ENCODE measurements at regions not wholly inside any gene's neighbourhood (a gene's known extent, or its start where the extent isn't known, plus 50 kb on each side); places are given as distances from the start of the nearest gene placed in this dataset.

- TF ChIP-seq, protein P1, sequence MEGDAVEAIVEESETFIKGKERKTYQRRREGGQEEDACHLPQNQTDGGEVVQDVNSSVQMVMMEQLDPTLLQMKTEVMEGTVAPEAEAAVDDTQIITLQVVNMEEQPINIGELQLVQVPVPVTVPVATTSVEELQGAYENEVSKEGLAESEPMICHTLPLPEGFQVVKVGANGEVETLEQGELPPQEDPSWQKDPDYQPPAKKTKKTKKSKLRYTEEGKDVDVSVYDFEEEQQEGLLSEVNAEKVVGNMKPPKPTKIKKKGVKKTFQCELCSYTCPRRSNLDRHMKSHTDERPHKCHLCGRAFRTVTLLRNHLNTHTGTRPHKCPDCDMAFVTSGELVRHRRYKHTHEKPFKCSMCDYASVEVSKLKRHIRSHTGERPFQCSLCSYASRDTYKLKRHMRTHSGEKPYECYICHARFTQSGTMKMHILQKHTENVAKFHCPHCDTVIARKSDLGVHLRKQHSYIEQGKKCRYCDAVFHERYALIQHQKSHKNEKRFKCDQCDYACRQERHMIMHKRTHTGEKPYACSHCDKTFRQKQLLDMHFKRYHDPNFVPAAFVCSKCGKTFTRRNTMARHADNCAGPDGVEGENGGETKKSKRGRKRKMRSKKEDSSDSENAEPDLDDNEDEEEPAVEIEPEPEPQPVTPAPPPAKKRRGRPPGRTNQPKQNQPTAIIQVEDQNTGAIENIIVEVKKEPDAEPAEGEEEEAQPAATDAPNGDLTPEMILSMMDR (IDR thresholded peaks at IDR 0.05): no peak
- CTCF ChIA-PET: no interaction called here
- Mint-ChIP-seq H3K9me3 (no peaks in the 10 kb centered on the region), H3K4me3 (no peak overlapping the region), H3K36me3 (ENCODE audit: low read depth) (no peaks in the 10 kb centered on the region), H3K27ac (no peak overlapping the region), H3K27me3 (no peaks in the 10 kb centered on the region), H3K4me1 (no peaks in the 10 kb centered on the region)
- POLR2A ChIA-PET: no interaction called here
- no peak for DNase-seq
- no peak for ATAC-seq (ENCODE audit: low read depth)
- intact Hi-C loops (cut with micrococcal nuclease): no loop called here
Observed at GRCh38 chr2:111689174-111689573, 194.8 kb downstream of the ANAPC1 start.

DNA sequence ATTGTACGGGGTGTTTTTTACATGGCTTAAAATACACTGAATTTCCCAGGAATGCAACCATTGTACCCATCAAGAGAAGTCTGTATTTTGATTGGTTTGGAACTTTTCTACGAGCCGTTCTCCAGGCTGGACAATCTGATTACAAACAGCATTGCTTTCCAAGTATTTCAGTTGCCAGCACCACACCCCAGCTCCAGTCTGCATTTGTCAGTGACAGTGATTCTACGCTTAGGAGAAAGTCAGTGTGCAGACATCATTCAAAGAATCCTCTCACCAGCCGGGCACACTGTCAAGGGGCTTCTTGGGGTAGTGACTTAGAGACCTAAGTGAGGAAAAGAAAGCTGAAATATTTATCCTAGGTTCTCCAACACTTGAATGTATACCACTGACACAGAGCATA is 194.1 kb downstream of the ANAPC1 start:
- H3K27me3 Mint-ChIP-seq: no peaks in the 10 kb centered on the region
- TF ChIP-seq, protein P1 (IDR thresholded peaks at IDR 0.05): no peak
- H3K4me3 Mint-ChIP-seq: no peak overlapping the region
- ChIA-PET POLR2A (no interaction called here), CTCF (no interaction called here)
- no peaks in the 10 kb centered on the region for H3K4me1 Mint-ChIP-seq
- H3K27ac Mint-ChIP-seq: no peak overlapping the region
- intact Hi-C loops (cut with micrococcal nuclease): no loop called here
- no peaks in the 10 kb centered on the region for H3K9me3 Mint-ChIP-seq
- no peak for DNase-seq
- no peaks in the 10 kb centered on the region for H3K36me3 Mint-ChIP-seq (ENCODE audit: low read depth)
- no peak for ATAC-seq (ENCODE audit: low read depth)

DNA sequence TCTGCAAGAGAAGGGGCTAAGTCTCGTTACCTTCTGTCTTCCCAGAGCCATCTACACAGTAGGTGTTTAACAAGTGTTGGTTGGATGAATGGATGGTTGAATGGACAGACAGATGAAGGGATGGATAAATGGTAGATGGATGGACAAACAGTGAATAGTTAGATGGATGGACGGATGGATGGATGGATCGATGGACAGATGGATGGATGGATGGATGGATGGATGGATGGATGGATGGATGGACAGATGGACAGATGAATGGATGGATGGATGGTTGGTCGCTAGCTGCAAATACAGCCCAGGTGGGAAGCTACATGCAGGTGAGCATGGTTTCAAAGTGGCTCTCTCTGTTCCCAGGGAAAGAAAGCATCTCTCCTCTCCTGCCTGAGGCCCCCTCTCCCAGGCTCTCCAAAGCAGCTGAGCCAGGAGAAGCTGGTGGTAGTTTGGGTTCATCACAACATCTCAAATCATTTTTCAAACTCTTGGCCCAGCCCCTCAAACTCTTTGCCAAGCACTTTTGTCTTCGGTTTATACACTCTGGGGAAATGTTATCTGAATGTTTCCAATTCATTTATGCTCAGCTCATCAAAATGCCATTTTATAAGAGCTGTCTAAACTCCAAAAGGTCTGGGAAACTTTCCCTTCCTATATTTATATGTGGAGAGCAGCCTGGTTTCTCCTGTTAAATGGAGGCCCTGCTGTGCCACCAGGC is 192.7 kb downstream of the ANAPC1 start:
- CTCF ChIA-PET: no interaction called here

GRCh38 chr2:111692311-111692710 is 191.7 kb downstream of the ANAPC1 start:
- Mint-ChIP-seq H3K27ac (no peak overlapping the region), H3K9me3 (no peaks in the 10 kb centered on the region), H3K4me3 (no peak overlapping the region), H3K36me3 (ENCODE audit: low read depth) (no peaks in the 10 kb centered on the region), H3K27me3 (peaks cover 3% of the 10 kb centered on the region), H3K4me1 (no peaks in the 10 kb centered on the region)
- intact Hi-C loops (cut with micrococcal nuclease): no loop called here
- ATAC-seq (ENCODE audit: low read depth) (no peak), DNase-seq (no peak)
- ChIA-PET POLR2A (no interaction called here), CTCF (no interaction called here)
- TF ChIP-seq, protein P1 (IDR thresholded peaks at IDR 0.05): no peak

More for the DNA sequence above, 192.7 kb downstream of the ANAPC1 start:
- Mint-ChIP-seq H3K9me3 (no peaks in the 10 kb centered on the region), H3K4me1 (no peaks in the 10 kb centered on the region), H3K27me3 (peaks cover 3% of the 10 kb centered on the region), H3K36me3 (ENCODE audit: low read depth) (no peaks in the 10 kb centered on the region), H3K4me3 (no peak overlapping the region), H3K27ac (no peak overlapping the region)
- intact Hi-C loops (cut with micrococcal nuclease): no loop called here
- TF ChIP-seq, protein P1 (IDR thresholded peaks at IDR 0.05): no peak
- DNase-seq (no peak), ATAC-seq (ENCODE audit: low read depth) (no peak)
- POLR2A ChIA-PET: interaction anchor here (0.6 kb wide), 1 partner anchor 12 kb away, joined by 3 read pairs; no protein-coding TSS in a partner anchor

DNA sequence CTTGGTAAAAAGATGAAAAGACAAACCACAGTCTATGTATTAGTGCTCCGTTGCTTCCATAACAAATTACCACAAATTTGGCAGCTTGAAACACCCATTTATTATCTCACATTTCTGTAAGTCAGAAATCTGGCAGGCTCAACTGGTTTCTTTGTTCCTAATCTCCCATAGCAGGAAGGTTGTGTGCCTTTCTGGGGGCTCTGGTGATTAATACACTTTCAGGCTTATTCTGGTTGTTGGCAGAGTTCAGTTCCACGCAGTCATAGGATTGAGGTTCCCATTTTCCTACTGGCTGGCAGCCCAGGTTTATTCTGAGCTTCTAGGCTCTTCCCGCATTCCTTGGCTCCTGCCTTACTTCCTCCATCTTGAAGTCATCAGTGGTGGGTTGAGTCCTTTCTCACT is 189.3 kb downstream of the ANAPC1 start:
- CTCF ChIA-PET: no interaction called here
- intact Hi-C loops (cut with micrococcal nuclease): no loop called here
- peaks cover 8% of the 10 kb centered on the region for H3K27me3 Mint-ChIP-seq
- H3K36me3 Mint-ChIP-seq (ENCODE audit: low read depth): no peaks in the 10 kb centered on the region
- TF ChIP-seq, protein P1 (IDR thresholded peaks at IDR 0.05): no peak
- DNase-seq (no peak), ATAC-seq (ENCODE audit: low read depth) (no peak)
- H3K4me1 Mint-ChIP-seq: peaks cover 6% of the 10 kb centered on the region
- H3K27ac Mint-ChIP-seq: no peak overlapping the region
- no peaks in the 10 kb centered on the region for H3K9me3 Mint-ChIP-seq
- H3K4me3 Mint-ChIP-seq: no peak overlapping the region
- POLR2A ChIA-PET: interaction anchor here (0.5 kb wide), 1 partner anchor 11 kb away, joined by 3 read pairs; no protein-coding TSS in a partner anchor

Data from activated B cell treated with CpG ODN at 0.5 μM for 24 hours (primary cell).